ENCODE measurements at regions not wholly inside any gene's neighbourhood (a gene's known extent, or its start where the extent isn't known, plus 50 kb on each side); places are given as distances from the start of the nearest gene placed in this dataset.

DNA sequence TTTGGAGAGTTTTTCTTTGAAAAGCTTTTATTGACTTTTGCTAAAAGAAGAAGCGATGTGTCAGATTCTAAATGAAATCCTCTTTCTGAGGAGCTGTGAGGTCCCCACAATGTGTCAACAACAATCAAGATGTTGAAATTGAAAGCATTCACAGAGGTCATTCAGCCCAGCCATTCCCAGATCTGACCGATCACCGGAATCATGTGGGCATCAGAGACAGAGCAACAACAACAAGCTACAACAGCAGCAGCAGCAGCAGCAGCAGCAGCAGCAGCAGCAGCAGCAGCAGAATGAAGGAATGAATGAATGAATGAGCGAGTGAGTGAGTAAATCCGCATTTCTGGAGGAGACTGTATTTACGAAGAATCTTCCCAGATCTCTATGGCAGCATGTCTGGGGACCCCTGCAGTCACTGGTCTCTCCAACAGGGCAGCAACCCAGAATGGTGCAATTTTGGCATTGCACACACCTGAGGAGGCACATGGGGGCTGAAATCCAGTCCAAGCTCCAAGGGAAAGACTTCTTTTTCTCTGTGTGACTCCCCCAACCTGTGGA, 299.0 kb downstream of the MYCN start (continued):
- TF ChIP-seq SIX5 (IDR thresholded peaks at IDR 0.05; ENCODE audit: low read depth, low read length) (no peak), CHD2 (IDR thresholded peaks at IDR 0.05; ENCODE audit: low read length) (no peak)

All from H1 (cell line).